GM12891 (cell line): ENCODE measurements at regions not wholly inside any gene's neighbourhood (a gene's known extent, or its start where the extent isn't known, plus 50 kb on each side); places are given as distances from the start of the nearest gene placed in this dataset.

Experiments
- POLR2A ChIP-seq: IDR thresholded peaks from 2 replicates; pipeline ENCODE4 v1.6.1; 2011; ENCODE audit warnings: low read depth, low read length, control low read depth
- POLR2AphosphoS5 ChIP-seq: IDR thresholded peaks from 2 replicates; pipeline ENCODE4 v1.6.1; 2011; ENCODE audit warnings: low read depth, low read length, control low read depth
- POU2F2 ChIP-seq: IDR thresholded peaks from 2 replicates; pipeline ENCODE4 v1.6.1; 2011; ENCODE audit warnings: low read depth, mild to moderate bottlenecking, control low read depth, low read length, moderate library complexity
- TAF1 ChIP-seq: IDR thresholded peaks from 2 replicates; pipeline ENCODE4 v1.6.1; 2011; ENCODE audit warnings: low read depth, low read length, control low read depth

DNA sequence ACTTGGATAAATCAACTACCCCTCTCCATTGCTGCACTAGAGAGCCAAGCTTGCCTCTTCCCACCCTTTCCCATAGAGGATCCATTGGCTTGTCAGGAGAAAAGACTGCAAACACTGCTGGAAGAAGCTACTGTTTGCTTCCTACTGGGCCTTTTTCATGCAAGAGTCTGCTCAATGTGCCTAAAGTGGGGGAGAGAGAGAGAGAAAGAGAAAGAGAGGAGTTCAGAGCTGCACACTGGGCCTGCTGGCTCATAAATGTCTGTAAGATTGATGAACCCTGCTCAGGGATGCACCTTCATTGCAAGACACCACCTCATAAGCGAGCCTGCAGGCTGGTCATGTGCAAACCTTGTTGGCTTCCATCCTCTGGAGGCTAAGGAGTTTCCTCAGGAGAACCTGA is 269.4 kb downstream of the ZNF608 start:
- no peak for TF ChIP-seq POLR2A
- no peak for TF ChIP-seq POLR2AphosphoS5
- no peak for TF ChIP-seq TAF1
- TF ChIP-seq POU2F2 = no peak
